Gastrocnemius medialis (tissue), 4 donors: ENCODE measurements at regions not wholly inside any gene's neighbourhood (a gene's known extent, or its start where the extent isn't known, plus 50 kb on each side); places are given as distances from the start of the nearest gene placed in this dataset.

Experiments used
- CTCF ChIP-seq, 5 experiments: fragments of 450-650 bp in 3 of 5; fragments of 200-600 bp in 2 of 5; sonication (generic) in 2 of 5; IDR thresholded peaks in 4 of 5; conservative IDR thresholded peaks in 1 of 5; 1 replicate in 4 of 5; 2 replicates in 1 of 5; pipeline ENCODE4 v1.5.1; 2016 to 2019; ENCODE audit warnings: antibody characterized with exemption in 5 of 5, mild to moderate bottlenecking in 3 of 5, moderate library complexity in 3 of 5
- POLR2A ChIP-seq, 2 donors: fragments of 450-650 bp; IDR thresholded peaks; one replicate each; pipeline ENCODE4 v1.6.1; 2017; ENCODE audit warnings: antibody characterized with exemption in 2 of 2, mild to moderate bottlenecking in 2 of 2, moderate library complexity in 2 of 2

DNA sequence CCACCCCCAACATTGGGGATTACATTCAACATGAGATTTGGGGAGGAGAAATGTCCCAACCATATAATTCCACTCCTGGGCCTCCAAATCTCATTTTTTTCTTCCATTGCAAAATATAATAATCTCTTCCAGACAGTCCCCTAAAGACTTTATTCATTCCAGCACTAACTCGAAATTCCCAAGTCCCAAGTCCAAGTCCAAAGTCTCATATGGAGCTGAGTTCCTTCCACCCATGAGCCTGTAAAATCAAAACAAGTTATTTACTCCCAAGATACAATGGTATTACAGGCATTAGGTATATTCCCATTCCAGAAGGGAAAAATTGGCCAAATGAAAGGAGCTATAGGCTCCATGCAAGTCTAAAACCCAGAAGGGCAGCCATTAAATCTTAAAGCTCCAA, 56.7 kb downstream of the P2RY1 start:
- TF ChIP-seq CTCF (IDR thresholded peaks at IDR 0.05 in 4 of 5, conservative IDR thresholded peaks at IDR 0.05 in 1 of 5) (no peak), POLR2A (IDR thresholded peaks at IDR 0.05) (no peak)
